Left cardiac atrium (tissue), 4 donors: ENCODE measurements at regions not wholly inside any gene's neighbourhood (a gene's known extent, or its start where the extent isn't known, plus 50 kb on each side); places are given as distances from the start of the nearest gene placed in this dataset.
"Not testable (repeated sequence)": the region's sequence is repeated elsewhere in the genome, so short reads cannot be mapped to it uniquely, and the experiment has no call there.

Experiments
- ATAC-seq, 2 donors: fragments of 200-7000 bp; cut with Tn5 transposase; one replicate each; pipeline ENCODE4 v1.9.1; 2020; ENCODE audit warnings: mild to moderate bottlenecking in 2 of 2, moderate library complexity in 2 of 2
- DNase-seq: peaks from one replicate; pipeline ENCODE4 v3.0.0-alpha.2; 2020
- intact Hi-C, 2 donors: fragments of 100-400 bp; cut with DNase I; formaldehyde crosslinking; loops; one replicate each; pipeline versions ENCODE4 v1.14.1 to v1.15.1; 2022 to 2023
- donor health status: DM: no; HTN: yes; CAD: no.
- donor health status: DM: no; HTN: yes; CAD: no; lungs with severe emphysema.
- donor health status: DM: yes; HTN: yes; CAD: no.
- donor health status: Dilated cardiomyopathy.

- intact Hi-C loops = no loop called here
- DNase-seq (no peak), ATAC-seq (no peak)
Measured at GRCh38 chr14:25464078-25464477, 414.1 kb upstream of the STXBP6 start.

DNA sequence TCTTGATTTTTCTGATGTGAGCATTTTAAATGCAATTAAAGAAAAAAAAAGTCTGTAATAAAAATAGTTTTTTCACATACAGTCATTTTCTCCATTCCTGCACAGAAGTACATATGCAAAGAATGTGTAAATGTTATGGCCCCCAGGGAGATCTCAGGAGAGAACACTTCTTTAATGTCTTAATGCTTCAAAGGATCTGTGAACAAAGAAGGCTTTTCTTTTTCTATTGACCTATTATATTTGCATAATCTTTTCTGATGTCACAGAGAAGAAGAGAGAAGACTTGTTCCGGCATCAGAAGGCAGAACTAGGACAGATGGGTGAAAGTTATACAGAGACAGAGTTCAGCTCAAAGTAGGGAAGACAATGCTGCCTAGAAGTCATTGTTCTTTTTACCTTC is 413.5 kb upstream of the STXBP6 start:
- intact Hi-C loops = no loop called here
- DNase-seq = no peak
- ATAC-seq = no peak

DNA sequence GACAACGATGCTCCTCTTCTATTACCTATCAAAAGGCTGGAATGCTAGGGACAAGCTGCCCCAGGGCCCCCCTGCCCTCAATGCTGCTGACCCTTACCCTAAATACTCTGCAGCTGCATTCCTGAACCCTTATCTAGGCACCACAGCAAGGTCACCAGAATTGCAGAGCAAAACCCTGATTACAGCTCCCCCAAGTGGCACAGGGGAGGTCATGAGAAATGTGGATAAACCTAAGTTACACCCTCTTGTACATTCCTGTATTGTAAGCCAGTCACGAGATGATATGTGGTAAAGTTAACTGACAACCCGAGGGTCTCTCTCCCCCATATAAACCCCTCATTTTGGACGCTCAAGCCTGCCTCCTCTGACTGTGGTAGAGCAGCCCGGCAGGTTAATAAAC is 411.8 kb upstream of the STXBP6 start:
- DNase-seq = no peak
- ATAC-seq = no peak
- intact Hi-C loops = no loop called here

DNA sequence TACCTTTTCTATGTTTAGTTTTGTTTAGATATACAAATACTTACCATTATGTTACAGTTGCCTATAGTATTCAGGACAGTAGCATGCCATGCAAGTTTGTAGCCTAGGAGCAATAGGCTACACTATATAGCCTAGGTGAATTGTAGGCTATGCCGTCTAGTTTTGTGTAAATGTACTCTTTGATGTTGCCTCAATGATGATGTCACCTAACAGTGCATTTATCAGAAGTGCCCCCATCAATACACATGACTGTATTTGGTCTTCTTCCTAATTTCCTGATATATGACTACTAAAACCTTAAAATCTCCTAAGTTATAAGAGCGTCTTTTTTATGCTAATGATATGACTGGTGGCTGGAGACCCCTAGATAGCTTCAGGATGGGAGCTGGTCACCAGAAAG is 394.4 kb upstream of the STXBP6 start:
- intact Hi-C loops = no loop called here
- ATAC-seq (no peak), DNase-seq (no peak)

GRCh38 chr14:25440382-25440781 is 390.4 kb upstream of the STXBP6 start:
- intact Hi-C loops = not testable (repeated sequence)

DNA sequence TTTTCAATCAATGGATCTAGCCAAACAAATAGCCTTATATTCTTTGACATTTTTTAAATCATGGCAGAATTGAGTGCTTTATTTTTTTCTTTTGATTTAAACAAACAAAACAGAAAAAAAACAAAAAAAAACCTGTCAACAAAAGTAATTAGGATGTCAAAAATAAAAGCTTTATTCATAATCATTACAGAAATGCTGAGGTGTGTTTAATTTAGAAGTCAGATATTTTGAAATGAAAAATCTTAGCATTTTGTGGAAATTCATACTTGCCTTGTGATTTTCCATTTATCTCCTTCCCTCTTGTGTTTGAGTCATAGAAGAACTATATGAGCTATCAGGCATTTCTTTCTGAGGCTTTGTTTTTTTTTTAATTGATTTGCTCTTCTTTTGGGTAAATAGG is 387.0 kb upstream of the STXBP6 start:
- intact Hi-C loops = no loop called here
- DNase-seq = no peak
- no peak for ATAC-seq

More at GRCh38 chr14:25440382-25440781, 390.4 kb upstream of the STXBP6 start:
- not testable (repeated sequence) for ATAC-seq, DNase-seq

GRCh38 chr14:25436288-25436875 is 386.4 kb upstream of the STXBP6 start:
- ATAC-seq = no peak
- no peak for DNase-seq
- intact Hi-C loops = no loop called here

DNA sequence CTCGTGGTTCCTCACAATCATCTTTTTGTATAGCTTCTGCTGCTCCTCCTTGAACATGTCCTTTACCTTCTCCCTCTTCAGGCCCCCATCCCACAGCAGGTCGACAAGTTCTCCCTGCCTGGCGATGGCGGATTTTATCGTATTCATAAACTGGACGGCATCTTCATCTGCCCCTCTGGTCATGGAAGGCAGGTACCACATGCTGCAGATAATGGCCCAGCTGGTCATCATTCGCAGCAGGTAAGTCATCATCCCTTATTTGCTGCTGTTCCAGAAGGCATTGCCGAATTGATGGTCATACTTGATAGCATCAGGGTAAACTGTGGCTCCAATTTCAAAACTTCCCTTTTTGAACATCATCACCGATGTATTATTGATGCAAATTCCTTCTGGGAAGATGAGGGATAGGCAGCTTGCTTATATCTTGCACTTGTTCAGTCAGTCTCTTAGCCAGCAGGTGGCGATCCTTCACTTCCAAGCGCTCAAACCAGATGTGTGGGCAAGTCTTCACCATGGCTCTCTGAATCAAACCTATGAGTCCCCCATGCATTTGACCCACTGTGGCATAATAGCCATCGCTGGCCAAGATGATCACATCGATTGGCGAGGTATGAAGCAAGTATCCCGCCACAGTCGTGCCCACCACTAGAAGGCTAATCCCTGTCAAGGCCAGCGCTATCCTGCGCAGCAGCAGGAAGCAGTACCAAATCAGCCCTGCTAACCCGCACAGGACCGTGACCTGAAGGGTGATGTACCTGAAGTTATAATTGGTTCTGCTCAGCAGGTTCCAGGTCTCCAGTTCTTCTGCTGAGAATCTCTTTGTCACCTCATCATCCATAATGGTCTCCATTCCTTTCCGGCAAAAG is 381.5 kb upstream of the STXBP6 start:
- DNase-seq = no peak
- ATAC-seq = no peak
- intact Hi-C loops = no loop called here

- ATAC-seq = no peak
Measured at GRCh38 chr14:25430808-25431207, 380.9 kb upstream of the STXBP6 start.

DNA sequence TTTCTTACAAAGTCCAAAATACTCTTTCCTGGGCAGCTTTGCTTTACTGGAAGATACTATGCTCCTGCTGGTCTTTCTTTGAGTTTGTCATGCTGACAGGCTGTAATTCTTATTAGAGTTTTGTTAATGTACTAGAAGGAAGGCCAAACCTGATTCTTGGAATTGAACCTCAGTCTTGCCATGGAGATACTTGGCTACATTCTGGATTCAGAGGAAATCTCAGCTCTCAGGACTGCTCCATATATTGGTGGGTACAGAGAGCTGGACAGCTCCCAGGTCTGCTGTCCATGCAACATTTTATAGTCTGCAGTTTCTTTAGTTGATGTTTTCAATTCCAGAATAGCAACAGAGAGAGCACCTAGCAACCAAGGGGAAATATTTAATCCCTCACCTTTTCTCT is 363.1 kb upstream of the STXBP6 start:
- intact Hi-C loops = no loop called here
- no peak for DNase-seq
- ATAC-seq = no peak

More at GRCh38 chr14:25430808-25431207, 380.9 kb upstream of the STXBP6 start:
- no peak for DNase-seq
- intact Hi-C loops = no loop called here

DNA sequence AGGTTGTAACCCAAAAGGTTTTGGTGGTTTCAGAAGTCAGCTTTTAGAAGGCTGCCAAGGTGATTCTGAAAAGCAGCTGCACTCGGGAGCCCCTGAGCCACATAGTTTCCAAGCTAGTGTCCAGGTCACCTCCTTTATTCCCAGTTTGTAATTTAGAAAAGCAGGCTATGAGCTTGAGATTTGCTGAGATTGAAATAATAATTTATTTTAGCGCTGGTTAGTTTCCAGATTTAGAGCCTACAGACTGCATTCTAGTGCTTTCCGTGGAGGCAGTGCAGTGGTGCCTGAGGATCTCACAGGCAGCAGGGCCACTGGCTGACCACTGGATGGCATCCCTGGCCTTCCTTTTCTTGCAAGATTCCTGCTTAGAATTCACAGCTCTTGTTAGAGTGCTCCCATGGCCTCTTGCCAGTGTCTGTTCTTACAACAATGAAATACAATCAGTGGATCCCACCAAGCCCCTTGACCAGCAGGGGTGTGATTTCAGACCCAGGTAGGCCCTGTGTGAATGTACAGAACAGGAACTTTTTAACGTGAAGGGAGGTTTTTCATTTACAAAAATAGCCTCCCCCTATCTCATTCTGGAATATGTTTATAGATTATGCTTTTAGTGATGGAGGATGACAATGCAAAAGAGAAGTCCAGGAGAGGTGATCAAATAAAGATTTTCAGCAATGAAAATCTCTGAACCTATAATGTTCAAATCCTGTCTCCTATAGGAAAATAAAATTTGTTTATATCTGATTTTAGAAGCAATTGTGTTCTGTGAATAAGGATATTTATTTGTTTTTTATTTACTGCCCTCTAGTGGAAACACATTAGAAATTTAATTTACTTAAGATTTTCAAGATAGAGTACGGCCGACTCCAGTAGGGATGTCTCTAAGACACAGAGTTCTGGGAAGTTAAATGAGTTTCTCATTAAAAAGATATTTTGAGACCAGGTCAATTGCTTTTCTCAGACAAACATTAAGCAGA is 362.1 kb upstream of the STXBP6 start:
- no peak for ATAC-seq
- DNase-seq = no peak
- intact Hi-C loops = no loop called here

DNA sequence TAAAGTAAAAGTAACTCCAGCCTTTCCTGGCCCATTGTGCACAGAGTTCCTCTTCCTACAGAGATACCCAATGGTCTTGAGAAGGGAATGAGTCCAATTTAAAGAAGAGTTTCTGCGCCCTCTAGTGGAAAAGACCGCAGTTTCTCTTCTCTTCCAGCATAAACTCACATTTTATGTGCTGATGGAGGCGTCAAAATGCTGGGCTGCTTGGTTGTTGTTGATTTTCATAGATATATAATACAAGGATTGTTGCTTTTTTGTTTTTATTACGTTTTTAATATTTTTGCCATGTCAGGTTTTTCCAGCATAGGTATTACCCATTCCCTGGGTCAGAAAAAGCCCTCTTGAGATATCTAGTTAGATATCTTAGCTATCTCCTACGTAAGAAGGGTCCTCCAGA is 356.9 kb upstream of the STXBP6 start:
- no peak for ATAC-seq
- intact Hi-C loops = no loop called here

GRCh38 chr14:25400607-25401206 is 350.8 kb upstream of the STXBP6 start:
- DNase-seq (peak; percentile 26), ATAC-seq (peak in 1 of 2 donors; percentile 38)
- intact Hi-C loops = no loop called here

More for the DNA sequence above, 356.9 kb upstream of the STXBP6 start:
- DNase-seq = no peak

DNA sequence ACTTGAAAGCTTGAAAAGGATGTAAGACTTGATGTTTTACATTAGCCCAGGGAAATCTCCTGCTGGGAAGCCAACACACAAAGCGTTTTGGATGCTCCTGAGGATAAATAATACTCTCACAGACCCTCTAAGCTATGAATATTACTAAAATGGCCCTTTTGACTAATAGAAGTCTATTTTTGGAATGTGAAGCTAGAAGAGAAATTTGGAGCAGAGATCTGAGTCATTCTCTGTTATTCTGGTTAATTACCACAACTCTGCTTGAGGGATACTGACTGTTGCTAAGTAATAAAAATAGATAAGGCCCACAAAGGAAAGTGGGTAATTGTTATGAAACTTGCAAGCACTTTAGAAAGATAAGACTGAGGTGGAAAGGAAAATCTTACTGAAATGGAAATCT is 346.2 kb upstream of the STXBP6 start:
- DNase-seq = no peak
- ATAC-seq = peak in 1 of 2 donors; percentile 68
- intact Hi-C loops = no loop called here

DNA sequence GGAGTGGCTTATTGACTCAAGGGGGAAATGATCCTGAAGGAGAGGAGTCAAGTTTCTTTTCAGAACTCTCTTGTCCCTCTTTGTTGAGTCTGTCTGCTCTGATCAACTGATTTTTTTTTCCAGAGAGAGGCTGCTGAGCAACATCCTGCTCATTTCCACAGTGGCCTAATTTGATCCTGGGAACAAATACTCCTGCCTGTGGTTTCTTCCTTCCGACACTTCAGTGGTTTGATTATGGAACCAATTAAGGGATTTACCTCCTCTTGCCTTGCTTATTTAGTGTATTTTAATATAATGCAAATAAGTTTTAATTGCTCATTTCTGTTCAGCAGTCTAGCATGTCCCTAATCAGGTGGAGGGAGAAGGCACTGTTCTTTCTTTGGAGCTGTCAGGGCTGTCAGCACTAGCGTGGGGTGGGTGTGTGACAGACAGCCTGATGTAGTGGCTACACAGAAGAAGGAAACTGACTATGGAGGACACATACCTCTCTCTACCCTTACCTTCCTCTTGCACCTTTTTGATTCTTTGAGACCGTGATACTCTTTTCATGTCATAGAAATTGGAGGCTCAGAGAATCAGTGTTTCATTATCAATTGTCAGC is 344.9 kb upstream of the STXBP6 start:
- DNase-seq (no peak), ATAC-seq (peak; percentile 44 to 86)
- intact Hi-C loops = no loop called here

DNA sequence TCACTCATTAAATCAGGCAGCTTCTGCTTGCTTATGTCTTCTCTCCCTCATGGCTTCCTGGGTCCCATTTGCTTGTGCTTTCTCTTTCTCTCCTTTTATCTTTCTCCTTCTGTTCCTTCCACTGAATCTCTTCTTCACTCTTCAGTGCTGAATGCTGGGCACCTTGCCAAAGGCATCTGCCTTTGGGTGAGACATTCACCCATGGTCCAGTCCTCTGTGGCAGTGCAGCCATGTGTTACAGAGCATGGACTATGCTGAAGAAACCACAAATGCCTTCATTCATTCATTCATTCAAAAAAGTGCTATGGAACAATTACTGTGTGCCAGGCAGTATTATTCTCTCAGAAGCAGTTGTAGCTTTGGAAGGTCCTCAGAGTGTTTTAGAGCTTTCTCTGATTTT is 344.4 kb upstream of the STXBP6 start:
- intact Hi-C loops = no loop called here
- no peak for DNase-seq

GRCh38 chr14:25389948-25390347 is 340.0 kb upstream of the STXBP6 start:
- intact Hi-C loops = no loop called here
- no peak for DNase-seq
- no peak for ATAC-seq

More for the DNA sequence above, 344.4 kb upstream of the STXBP6 start:
- peak in 1 of 2 donors; percentile 66 for ATAC-seq

DNA sequence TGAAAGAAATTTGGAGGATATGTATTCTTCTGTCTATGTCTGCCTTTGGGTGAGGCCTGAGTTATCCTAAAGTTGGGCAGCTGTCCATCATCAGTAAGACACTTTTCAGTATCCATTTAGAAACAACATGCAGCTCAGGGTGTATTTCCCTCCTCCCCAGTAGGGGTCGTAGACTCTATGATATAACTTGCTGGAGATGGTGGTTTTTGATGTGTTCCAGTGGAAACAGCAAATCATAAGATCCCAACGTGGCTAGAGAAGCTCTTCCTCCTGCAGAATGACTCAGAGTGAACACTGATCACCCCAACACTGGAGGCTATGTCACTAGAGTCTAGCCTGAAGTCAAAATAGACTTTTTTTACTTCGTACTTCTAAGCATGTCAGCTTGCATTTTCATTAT is 331.6 kb upstream of the STXBP6 start:
- DNase-seq (no peak), ATAC-seq (no peak)
- intact Hi-C loops = no loop called here

- intact Hi-C loops = no loop called here
- DNase-seq (no peak), ATAC-seq (no peak)
Measured at GRCh38 chr14:25375639-25376038, 325.7 kb upstream of the STXBP6 start.
